ENCODE measurements at regions not wholly inside any gene's neighbourhood (a gene's known extent, or its start where the extent isn't known, plus 50 kb on each side); places are given as distances from the start of the nearest gene placed in this dataset.
A peak's percentile ranks its signal among the peaks of the same experiment; 100 is the strongest.
"Not testable (repeated sequence)": the region's sequence is repeated elsewhere in the genome, so short reads cannot be mapped to it uniquely, and the experiment has no call there.

DNA sequence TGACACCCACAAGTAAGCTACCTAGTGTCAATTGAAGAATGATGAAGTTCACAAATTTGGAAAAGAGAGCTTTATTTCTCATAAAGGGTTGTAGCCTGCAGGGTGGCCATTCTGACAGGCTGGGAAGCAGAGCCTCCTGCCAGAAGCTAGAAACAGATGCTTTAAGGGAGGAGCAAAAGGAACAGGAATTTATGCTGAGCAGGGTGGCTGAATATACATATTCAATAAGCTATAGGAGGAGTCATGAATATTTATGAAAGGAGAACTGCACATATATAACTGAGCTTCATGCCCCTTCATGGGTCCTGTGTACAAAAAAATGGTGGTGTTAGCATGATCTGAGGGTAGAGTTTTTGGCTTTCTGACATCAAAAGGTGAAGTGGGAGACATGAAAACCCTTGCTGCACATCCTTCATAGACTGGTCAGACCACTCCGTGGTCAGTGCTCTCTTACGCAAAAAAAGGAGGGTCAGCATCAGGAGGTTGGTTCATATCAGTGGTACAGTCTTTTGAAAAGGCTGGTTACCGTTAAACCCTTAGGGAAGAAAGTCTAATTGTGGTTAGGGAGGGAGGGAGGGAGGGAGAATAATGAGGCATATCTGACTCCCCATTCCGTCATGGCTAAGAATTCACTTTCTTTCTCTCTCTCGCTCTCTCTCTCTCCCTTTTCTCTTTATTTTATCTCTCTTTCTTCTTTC lies 121.4 kb downstream of the LUZP4 start:
- no peak for ATAC-seq (ENCODE audit: low FRiP score)
- 84 to 96% methylated on average over 5 of the region's 5 CpGs for WGBS, 2 donors
- DNase-seq, result no peak
- no peaks in the 10 kb centered on the region for H3K36me3 ChIP-seq (ENCODE audit: control insufficient read depth in 1 of 2, insufficient read depth in 2 of 2, low read length in 1 of 2)
- no peaks in the 10 kb centered on the region for H3K9me3 ChIP-seq (ENCODE audit: control insufficient read depth, low read length)
- H3K27me3 ChIP-seq (ENCODE audit: control insufficient read depth in 1 of 2, insufficient read depth in 2 of 2, low read length in 1 of 2), result no peaks in the 10 kb centered on the region
- no peak overlapping the region for H3K4me3 ChIP-seq (ENCODE audit: low read length in 2 of 2)
- intact Hi-C loops (cut with DNase I), result no loop called here
- H3K4me1 ChIP-seq (ENCODE audit: control insufficient read depth in 1 of 2, insufficient read depth in 2 of 2, low read length in 2 of 2), result no peaks in the 10 kb centered on the region
- no peak overlapping the region for H3K27ac ChIP-seq (ENCODE audit: low read depth in 1 of 2, low read length in 2 of 2)

DNA sequence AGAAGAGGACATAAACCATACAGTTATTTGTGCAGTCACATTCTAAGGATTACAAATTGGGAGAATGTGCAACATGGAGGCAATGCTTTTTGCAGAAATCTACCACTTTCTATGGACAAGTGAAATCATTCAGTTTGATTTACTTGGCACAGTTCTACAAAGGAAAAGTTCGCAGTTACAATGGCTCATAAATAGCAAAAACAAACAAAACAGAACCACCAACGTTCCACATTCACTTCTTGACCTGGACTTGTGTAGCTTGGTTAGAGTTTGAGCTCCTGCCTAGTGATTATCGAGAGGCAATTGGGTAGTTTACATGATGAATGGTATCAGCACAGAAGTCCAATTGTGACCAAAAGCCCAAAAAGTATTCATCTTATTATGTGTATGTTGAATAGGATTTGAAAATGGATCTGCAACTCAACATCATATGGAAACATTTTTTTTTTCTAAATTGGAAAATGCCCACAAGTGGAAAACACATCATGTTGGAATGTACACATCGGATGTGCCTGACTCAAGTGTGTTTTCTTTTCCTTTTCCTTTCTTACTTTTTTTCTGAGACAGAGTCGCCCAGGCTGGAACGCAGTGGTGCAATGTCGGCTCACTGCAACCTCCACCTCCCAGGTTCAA lies 123.8 kb downstream of the LUZP4 start:
- no peaks in the 10 kb centered on the region for H3K4me1 ChIP-seq (ENCODE audit: control insufficient read depth in 1 of 2, insufficient read depth in 2 of 2, low read length in 2 of 2)
- no peaks in the 10 kb centered on the region for H3K9me3 ChIP-seq (ENCODE audit: control insufficient read depth, low read length)
- no peaks in the 10 kb centered on the region for H3K27me3 ChIP-seq (ENCODE audit: control insufficient read depth in 1 of 2, insufficient read depth in 2 of 2, low read length in 1 of 2)
- intact Hi-C loops (cut with DNase I), result no loop called here
- H3K4me3 ChIP-seq (ENCODE audit: low read length in 2 of 2), result no peak overlapping the region
- no peaks in the 10 kb centered on the region for H3K36me3 ChIP-seq (ENCODE audit: control insufficient read depth in 1 of 2, insufficient read depth in 2 of 2, low read length in 1 of 2)
- DNase-seq, result no peak
- H3K27ac ChIP-seq (ENCODE audit: low read depth in 1 of 2, low read length in 2 of 2), result peak overlapping the region in 1 of 2 donors; percentile 33
- no peak for ATAC-seq (ENCODE audit: low FRiP score)
- 19 to 41% methylated on average over 7 of the region's 7 CpGs for WGBS, 2 donors

DNA sequence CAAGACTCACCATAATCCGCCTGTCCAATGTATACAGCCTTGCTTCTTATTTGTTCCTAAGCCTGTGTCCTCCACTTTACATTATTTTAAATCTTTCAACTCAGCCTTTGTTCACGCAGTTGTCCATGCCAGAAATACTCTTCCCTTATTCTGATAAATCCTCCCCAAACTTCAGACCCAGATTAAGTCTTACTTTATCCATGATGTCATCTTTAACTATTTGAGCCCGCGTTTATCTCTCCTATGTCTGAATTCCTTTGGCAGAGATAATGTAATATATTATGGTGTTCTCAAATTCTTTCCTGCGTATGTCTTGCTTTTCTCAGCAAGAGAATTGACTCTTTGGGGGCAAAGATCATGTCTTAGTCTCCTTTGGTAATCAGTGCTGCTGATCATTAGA lies 129.6 kb downstream of the LUZP4 start:
- intact Hi-C loops (cut with DNase I), result no loop called here
- DNase-seq (no peak), ATAC-seq (ENCODE audit: low FRiP score) (no peak)
- Histone ChIP-seq H3K27ac (ENCODE audit: low read depth in 1 of 2, low read length in 2 of 2) (no peak overlapping the region), H3K4me1 (ENCODE audit: control insufficient read depth in 1 of 2, insufficient read depth in 2 of 2, low read length in 2 of 2) (no peaks in the 10 kb centered on the region), H3K4me3 (ENCODE audit: low read length in 2 of 2) (no peak overlapping the region), H3K36me3 (ENCODE audit: control insufficient read depth in 1 of 2, insufficient read depth in 2 of 2, low read length in 1 of 2) (no peaks in the 10 kb centered on the region), H3K9me3 (ENCODE audit: control insufficient read depth, low read length) (no peaks in the 10 kb centered on the region), H3K27me3 (ENCODE audit: control insufficient read depth in 1 of 2, insufficient read depth in 2 of 2, low read length in 1 of 2) (no peaks in the 10 kb centered on the region)
- 59 to 62% methylated on average over 5 of the region's 5 CpGs for WGBS, 2 donors

DNA sequence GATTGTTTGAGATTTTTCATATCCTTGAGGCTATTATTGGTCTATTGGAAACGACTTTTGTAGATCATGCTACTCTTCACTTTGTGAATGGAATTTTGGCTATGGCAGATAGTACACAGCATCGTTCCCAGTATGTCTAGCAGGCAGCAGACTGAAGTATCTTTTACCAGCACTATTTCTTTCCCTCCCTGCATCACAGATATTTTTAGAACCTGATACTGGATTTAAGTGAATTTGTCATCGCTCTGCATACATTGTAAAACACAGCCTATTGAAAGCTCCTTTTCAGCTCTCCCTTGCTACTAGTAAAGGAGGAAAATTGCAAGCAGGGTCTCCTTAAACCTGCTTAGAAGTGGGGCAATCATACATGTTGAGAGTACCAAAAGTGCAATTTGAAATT lies 133.6 kb downstream of the LUZP4 start:
- ATAC-seq (ENCODE audit: low FRiP score) (no peak), DNase-seq (no peak)

DNA sequence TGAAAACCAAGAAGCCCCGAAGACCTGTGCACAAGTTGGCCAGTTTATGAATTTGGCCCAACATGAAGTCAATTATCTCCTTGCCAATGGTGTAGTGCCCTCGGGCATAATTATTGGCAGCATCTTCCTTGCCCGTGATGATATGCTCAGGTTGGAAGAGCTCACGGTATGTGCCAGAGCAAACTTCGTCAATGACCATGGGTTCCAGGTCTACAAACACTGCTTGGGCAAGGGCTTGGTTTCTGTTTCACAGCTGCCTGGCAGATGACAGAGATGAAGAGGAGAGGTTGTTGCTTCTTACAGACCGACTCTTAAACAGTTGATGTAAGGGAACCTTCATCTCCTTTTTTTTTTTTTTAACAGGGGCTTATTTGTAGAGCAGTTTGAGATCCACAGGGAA lies 135.6 kb upstream of the PLS3 start:
- intact Hi-C loops (cut with DNase I), result no loop called here
- 88 to 96% methylated on average over 6 of the region's 6 CpGs for WGBS, 2 donors
- H3K27ac ChIP-seq (ENCODE audit: low read depth in 1 of 2, low read length in 2 of 2), result no peak overlapping the region
- DNase-seq (no peak), ATAC-seq (ENCODE audit: low FRiP score) (no peak)
- H3K27me3 ChIP-seq (ENCODE audit: control insufficient read depth in 1 of 2, insufficient read depth in 2 of 2, low read length in 1 of 2), result no peaks in the 10 kb centered on the region
- no peaks in the 10 kb centered on the region for H3K4me1 ChIP-seq (ENCODE audit: control insufficient read depth in 1 of 2, insufficient read depth in 2 of 2, low read length in 2 of 2)
- H3K4me3 ChIP-seq (ENCODE audit: low read length in 2 of 2), result no peak overlapping the region
- H3K36me3 ChIP-seq (ENCODE audit: control insufficient read depth in 1 of 2, insufficient read depth in 2 of 2, low read length in 1 of 2), result no peaks in the 10 kb centered on the region
- H3K9me3 ChIP-seq (ENCODE audit: control insufficient read depth, low read length), result no peaks in the 10 kb centered on the region

More for the DNA sequence above, 133.6 kb downstream of the LUZP4 start:
- WGBS, 2 donors, result 30 to 36% methylated on average over 3 of the region's 3 CpGs
- Histone ChIP-seq H3K4me1 (ENCODE audit: control insufficient read depth in 1 of 2, insufficient read depth in 2 of 2, low read length in 2 of 2) (no peaks in the 10 kb centered on the region), H3K4me3 (ENCODE audit: low read length in 2 of 2) (no peak overlapping the region), H3K27me3 (ENCODE audit: control insufficient read depth in 1 of 2, insufficient read depth in 2 of 2, low read length in 1 of 2) (no peaks in the 10 kb centered on the region), H3K27ac (ENCODE audit: low read depth in 1 of 2, low read length in 2 of 2) (no peak overlapping the region), H3K9me3 (ENCODE audit: control insufficient read depth, low read length) (no peaks in the 10 kb centered on the region), H3K36me3 (ENCODE audit: control insufficient read depth in 1 of 2, insufficient read depth in 2 of 2, low read length in 1 of 2) (no peaks in the 10 kb centered on the region)
- intact Hi-C loops (cut with DNase I), result no loop called here

DNA sequence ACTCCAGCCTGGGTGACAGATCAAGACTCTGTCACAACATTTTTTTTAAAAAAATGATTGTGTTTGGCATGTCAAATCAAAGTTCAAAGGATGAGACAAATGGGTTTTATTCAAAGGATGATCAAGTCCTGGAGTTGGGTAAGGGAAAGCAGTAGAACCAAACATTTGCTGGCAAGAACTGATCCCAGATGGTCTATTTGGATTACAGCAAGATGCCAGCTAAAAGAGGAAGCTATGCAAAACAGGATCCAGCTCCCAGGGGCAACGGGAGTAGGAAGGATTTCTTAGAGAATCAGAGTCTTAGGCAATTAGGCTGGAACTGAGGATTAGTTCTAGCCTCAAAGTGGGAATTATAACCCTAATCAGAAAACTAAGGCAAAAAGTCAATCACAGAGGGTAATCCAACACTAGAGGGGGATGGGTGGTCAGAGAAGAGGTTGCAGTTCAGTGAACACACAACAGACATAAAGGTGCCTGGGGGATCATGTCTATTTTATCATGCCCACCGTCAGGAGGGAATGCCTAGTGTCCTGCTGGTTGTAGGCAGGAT lies 133.0 kb upstream of the PLS3 start:
- H3K4me1 ChIP-seq (ENCODE audit: control insufficient read depth in 1 of 2, insufficient read depth in 2 of 2, low read length in 2 of 2), result no peaks in the 10 kb centered on the region
- WGBS, 2 donors, result 55 to 63% methylated on average over 2 of the region's 2 CpGs
- H3K4me3 ChIP-seq (ENCODE audit: low read length in 2 of 2), result no peak overlapping the region
- ATAC-seq (ENCODE audit: low FRiP score) (no peak), DNase-seq (no peak)
- intact Hi-C loops (cut with DNase I), result no loop called here
- no peaks in the 10 kb centered on the region for H3K9me3 ChIP-seq (ENCODE audit: control insufficient read depth, low read length)
- no peak overlapping the region for H3K27ac ChIP-seq (ENCODE audit: low read depth in 1 of 2, low read length in 2 of 2)
- H3K36me3 ChIP-seq (ENCODE audit: control insufficient read depth in 1 of 2, insufficient read depth in 2 of 2, low read length in 1 of 2), result no peaks in the 10 kb centered on the region
- H3K27me3 ChIP-seq (ENCODE audit: control insufficient read depth in 1 of 2, insufficient read depth in 2 of 2, low read length in 1 of 2), result no peaks in the 10 kb centered on the region

GRCh38 chrX:115434834-115435233 lies 126.1 kb upstream of the PLS3 start:
- ATAC-seq (ENCODE audit: low FRiP score); H3K9me3 ChIP-seq (ENCODE audit: control insufficient read depth, low read length); H3K4me1 ChIP-seq (ENCODE audit: control insufficient read depth in 1 of 2, insufficient read depth in 2 of 2, low read length in 2 of 2); DNase-seq; H3K4me3 ChIP-seq (ENCODE audit: low read length in 2 of 2); intact Hi-C loops (cut with DNase I); H3K27ac ChIP-seq (ENCODE audit: low read depth in 1 of 2, low read length in 2 of 2); H3K27me3 ChIP-seq (ENCODE audit: control insufficient read depth in 1 of 2, insufficient read depth in 2 of 2, low read length in 1 of 2); H3K36me3 ChIP-seq (ENCODE audit: control insufficient read depth in 1 of 2, insufficient read depth in 2 of 2, low read length in 1 of 2): not testable (repeated sequence)
- 93 to 95% methylated on average over 6 to 7 of the region's 7 CpGs for WGBS, 2 donors

GRCh38 chrX:115437841-115438595 lies 123.0 kb upstream of the PLS3 start:
- ATAC-seq (ENCODE audit: low FRiP score) (no peak), DNase-seq (no peak)

More at GRCh38 chrX:115437841-115438595, 123.0 kb upstream of the PLS3 start:
- Histone ChIP-seq H3K36me3 (ENCODE audit: control insufficient read depth in 1 of 2, insufficient read depth in 2 of 2, low read length in 1 of 2) (no peaks in the 10 kb centered on the region), H3K27me3 (ENCODE audit: control insufficient read depth in 1 of 2, insufficient read depth in 2 of 2, low read length in 1 of 2) (no peaks in the 10 kb centered on the region), H3K4me3 (ENCODE audit: low read length in 2 of 2) (no peak overlapping the region), H3K9me3 (ENCODE audit: control insufficient read depth, low read length) (no peaks in the 10 kb centered on the region), H3K27ac (ENCODE audit: low read depth in 1 of 2, low read length in 2 of 2) (no peak overlapping the region), H3K4me1 (ENCODE audit: control insufficient read depth in 1 of 2, insufficient read depth in 2 of 2, low read length in 2 of 2) (no peaks in the 10 kb centered on the region)
- intact Hi-C loops (cut with DNase I), result no loop called here
- WGBS, 2 donors, result 72 to 79% methylated on average over 5 of the region's 5 CpGs
